Midbrain (tissue), 1 donor: ENCODE measurements at regions not wholly inside any gene's neighbourhood (a gene's known extent, or its start where the extent isn't known, plus 50 kb on each side); places are given as distances from the start of the nearest gene placed in this dataset.
A peak's percentile ranks its signal among the peaks of the same experiment; 100 is the strongest.

Source experiments
- DNase-seq: peaks from one replicate; lab custom pipeline; 2025; lab: John Stamatoyannopoulos, UW

- no peak for DNase-seq
Observed at GRCh38 chr16:82497139-82497538, 129.6 kb upstream of the CDH13 start.

- no peak for DNase-seq
Observed at GRCh38 chr16:82488460-82488859, 138.3 kb upstream of the CDH13 start.

- no peak for DNase-seq
Observed at GRCh38 chr16:82481455-82481854, 145.3 kb upstream of the CDH13 start.

- DNase-seq = no peak
Observed at GRCh38 chr16:82476786-82477185, 150.0 kb upstream of the CDH13 start.

GRCh38 chr16:82470620-82471152 lies 156.1 kb upstream of the CDH13 start:
- no peak for DNase-seq

GRCh38 chr16:82470016-82470415 lies 156.8 kb upstream of the CDH13 start:
- DNase-seq = no peak

- no peak for DNase-seq
Observed at GRCh38 chr16:82464187-82464586, 162.6 kb upstream of the CDH13 start.

- DNase-seq = no peak
Observed at GRCh38 chr16:82460766-82461165, 166.0 kb upstream of the CDH13 start.

GRCh38 chr16:82459580-82460256 lies 167.1 kb upstream of the CDH13 start:
- DNase-seq = no peak

GRCh38 chr16:82456683-82457082 lies 170.1 kb upstream of the CDH13 start:
- peak; percentile 35 for DNase-seq

- DNase-seq = no peak
Observed at GRCh38 chr16:82454566-82454965, 172.2 kb upstream of the CDH13 start.

GRCh38 chr16:82454152-82454551 lies 172.6 kb upstream of the CDH13 start:
- no peak for DNase-seq

GRCh38 chr16:82452004-82452756 lies 174.6 kb upstream of the CDH13 start:
- no peak for DNase-seq

GRCh38 chr16:82451449-82451848 lies 175.3 kb upstream of the CDH13 start:
- DNase-seq = no peak

GRCh38 chr16:82440336-82440735 lies 186.4 kb upstream of the CDH13 start:
- no peak for DNase-seq

- DNase-seq = no peak
Observed at GRCh38 chr16:82439678-82440293, 187.0 kb upstream of the CDH13 start.

GRCh38 chr16:82433042-82433441 lies 193.7 kb upstream of the CDH13 start:
- no peak for DNase-seq

GRCh38 chr16:82432261-82432660 lies 194.5 kb upstream of the CDH13 start:
- DNase-seq = no peak

- no peak for DNase-seq
Observed at GRCh38 chr16:82425661-82426060, 201.1 kb upstream of the CDH13 start.

GRCh38 chr16:82421851-82422250 lies 204.9 kb upstream of the CDH13 start:
- no peak for DNase-seq

- no peak for DNase-seq
Observed at GRCh38 chr16:82419332-82419731, 207.4 kb upstream of the CDH13 start.

GRCh38 chr16:82414476-82414875 lies 212.3 kb upstream of the CDH13 start:
- DNase-seq = no peak

GRCh38 chr16:82412770-82413169 lies 214.0 kb upstream of the CDH13 start:
- DNase-seq = no peak
